Heart left ventricle (tissue), 13 donors: ENCODE measurements at regions not wholly inside any gene's neighbourhood (a gene's known extent, or its start where the extent isn't known, plus 50 kb on each side); places are given as distances from the start of the nearest gene placed in this dataset.

ENCODE experiments used
- POLR2A ChIP-seq, 2 donors: fragments of 450-650 bp; IDR thresholded peaks; one replicate each; pipeline ENCODE4 v1.6.1; 2017; ENCODE audit warnings: antibody characterized with exemption in 2 of 2, mild to moderate bottlenecking in 2 of 2, moderate library complexity in 2 of 2
- TF ChIP-seq, protein P1 (sequence below), 12 donors: fragments of 200-600 bp; sonication (generic) in 4 of 12; IDR thresholded peaks; one replicate each; pipeline versions ENCODE4 v1.5.0 to v1.8.0; 2018 to 2022; ENCODE audit warnings: antibody characterized with exemption in 12 of 12, mild to moderate bottlenecking in 5 of 12
- donor health status: ischemic (EF 13 %, LVEDD 7.1; RV severe dilation, severe dysfunction).
- donor health status: DM: no; HTN: yes; CAD: no.
- donor health status: DM: no; HTN: no; CAD: no.
- donor health status: ischemic (EF 25% LVEDD 6.9; RV normal size, moderate dysfunction).
- donor health status: ischemic (EF 25% LVEDD 5.7; RV mildly dilated, moderate dysfunction).
- donor health status: ischemic (EF 35%, LVEDD 5.7; RV mildly dilated, moderate dysfunction).
- donor health status: nonischemic (EF 11% LVEDD 7.7; RV severe dilation, severe dysfunction).
- donor health status: DM: yes; HTN: yes; CAD: no.
- donor health status: PGD.
- donor health status: ischemic (EF 29% LVEDD 5.4; RV normal size, mild dysfunction).
- donor health status: nonischemic (EF 23%, LVEDD 6.1; RV moderate dilation, normal function).

DNA sequence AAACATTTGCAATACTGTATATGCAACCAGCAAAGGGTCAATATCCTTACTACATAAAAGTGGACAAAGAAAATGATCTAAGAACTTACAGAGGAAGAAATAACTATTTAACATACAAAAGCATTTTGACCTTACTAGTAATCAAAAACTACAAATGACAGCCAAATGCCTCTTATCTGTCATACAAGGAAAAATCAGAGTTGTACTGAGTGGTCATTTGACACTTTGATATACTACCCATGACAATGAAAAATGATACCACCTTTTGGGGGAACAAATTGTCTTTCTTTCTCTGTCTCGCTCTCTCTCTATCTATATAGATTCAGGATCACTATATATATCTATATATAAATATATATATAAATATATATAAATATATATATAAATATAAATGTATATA is 50.4 kb upstream of the ZSWIM6 start:
- TF ChIP-seq, protein P1, sequence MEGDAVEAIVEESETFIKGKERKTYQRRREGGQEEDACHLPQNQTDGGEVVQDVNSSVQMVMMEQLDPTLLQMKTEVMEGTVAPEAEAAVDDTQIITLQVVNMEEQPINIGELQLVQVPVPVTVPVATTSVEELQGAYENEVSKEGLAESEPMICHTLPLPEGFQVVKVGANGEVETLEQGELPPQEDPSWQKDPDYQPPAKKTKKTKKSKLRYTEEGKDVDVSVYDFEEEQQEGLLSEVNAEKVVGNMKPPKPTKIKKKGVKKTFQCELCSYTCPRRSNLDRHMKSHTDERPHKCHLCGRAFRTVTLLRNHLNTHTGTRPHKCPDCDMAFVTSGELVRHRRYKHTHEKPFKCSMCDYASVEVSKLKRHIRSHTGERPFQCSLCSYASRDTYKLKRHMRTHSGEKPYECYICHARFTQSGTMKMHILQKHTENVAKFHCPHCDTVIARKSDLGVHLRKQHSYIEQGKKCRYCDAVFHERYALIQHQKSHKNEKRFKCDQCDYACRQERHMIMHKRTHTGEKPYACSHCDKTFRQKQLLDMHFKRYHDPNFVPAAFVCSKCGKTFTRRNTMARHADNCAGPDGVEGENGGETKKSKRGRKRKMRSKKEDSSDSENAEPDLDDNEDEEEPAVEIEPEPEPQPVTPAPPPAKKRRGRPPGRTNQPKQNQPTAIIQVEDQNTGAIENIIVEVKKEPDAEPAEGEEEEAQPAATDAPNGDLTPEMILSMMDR (IDR thresholded peaks at IDR 0.05) = no peak
- TF ChIP-seq POLR2A (IDR thresholded peaks at IDR 0.05) = no peak
